HG02938 (cell line): ENCODE measurements at regions not wholly inside any gene's neighbourhood (a gene's known extent, or its start where the extent isn't known, plus 50 kb on each side); places are given as distances from the start of the nearest gene placed in this dataset.

ENCODE experiments used
- ATAC-seq: cut with Tn5 transposase; IDR thresholded peaks from one replicate; pipeline ENCODE4 v1.9.1; 2021; ENCODE audit warnings: mild to moderate bottlenecking, moderate library complexity; ENCODE audit not compliant: unreplicated experiment

DNA sequence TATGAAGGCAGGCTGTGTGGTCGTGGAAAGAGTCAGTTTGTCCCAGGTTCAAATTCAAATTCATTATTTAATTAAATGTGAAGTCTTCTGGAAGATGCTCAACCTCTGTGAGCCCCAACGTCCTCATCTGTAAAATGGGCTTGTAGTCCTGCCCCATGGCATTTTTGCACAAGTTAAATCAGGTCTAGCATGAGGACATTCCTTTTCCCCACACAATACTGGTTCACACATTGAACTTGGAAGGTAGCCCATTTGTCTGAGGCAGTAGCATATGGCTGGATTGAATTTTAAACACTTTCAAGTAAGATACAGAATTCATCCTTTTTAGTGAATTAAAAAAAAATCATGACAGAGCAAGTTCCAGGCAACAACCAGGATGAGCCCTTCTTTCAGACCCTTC, 665.4 kb upstream of the HS6ST1 start:
- ATAC-seq, result no peak

DNA sequence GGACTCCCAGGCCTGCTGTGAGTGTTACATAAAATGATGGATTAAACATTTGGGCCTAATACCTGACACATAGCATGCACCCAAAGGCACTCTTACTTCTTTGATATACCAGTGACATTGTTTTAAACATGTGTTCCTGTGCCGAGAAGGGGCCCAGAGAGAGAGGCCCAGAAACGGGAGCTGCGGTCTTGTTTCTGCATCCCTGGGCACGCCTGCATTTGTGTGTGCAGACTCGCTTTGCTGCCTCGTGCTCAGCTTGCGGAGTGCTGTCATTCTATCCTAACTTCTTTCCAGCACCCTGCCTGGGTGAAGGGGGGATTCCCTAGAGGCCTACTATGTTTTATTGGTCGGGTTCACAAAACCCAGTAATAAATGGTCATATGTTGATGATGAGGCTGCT, 666.2 kb upstream of the HS6ST1 start:
- ATAC-seq, result no peak

DNA sequence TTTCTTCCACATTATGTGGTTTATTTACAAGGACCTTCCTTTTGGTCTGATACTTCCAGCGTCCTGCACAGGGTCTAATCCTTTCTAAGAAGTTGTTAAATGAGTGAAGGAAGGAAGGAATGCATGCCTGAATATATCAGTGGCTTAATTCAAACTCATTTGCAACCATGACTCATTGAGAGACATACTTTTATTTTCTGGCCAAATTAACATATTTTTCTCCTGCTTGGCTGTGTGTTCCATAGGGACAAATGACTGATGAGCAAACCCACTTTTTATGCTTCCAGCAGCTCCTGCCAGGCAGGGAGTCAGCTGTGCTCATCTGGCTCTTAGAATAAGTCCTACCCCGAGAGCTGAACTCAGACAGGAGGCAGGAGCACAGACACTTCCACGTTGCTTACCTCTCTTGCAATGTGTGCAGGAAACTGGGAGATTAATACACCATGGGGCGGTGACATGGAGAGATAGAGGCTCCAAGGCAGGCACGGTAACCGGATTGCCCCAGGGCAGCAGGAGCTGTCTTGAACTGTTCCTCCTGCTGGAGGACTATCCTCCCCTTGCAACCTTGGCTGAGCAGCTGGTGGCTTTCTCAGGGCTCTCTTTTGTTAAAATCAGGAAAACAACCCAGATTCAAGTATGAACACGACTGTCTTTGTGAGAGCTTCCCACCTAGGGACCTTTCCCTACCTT, 667.5 kb upstream of the HS6ST1 start:
- ATAC-seq, result no peak

DNA sequence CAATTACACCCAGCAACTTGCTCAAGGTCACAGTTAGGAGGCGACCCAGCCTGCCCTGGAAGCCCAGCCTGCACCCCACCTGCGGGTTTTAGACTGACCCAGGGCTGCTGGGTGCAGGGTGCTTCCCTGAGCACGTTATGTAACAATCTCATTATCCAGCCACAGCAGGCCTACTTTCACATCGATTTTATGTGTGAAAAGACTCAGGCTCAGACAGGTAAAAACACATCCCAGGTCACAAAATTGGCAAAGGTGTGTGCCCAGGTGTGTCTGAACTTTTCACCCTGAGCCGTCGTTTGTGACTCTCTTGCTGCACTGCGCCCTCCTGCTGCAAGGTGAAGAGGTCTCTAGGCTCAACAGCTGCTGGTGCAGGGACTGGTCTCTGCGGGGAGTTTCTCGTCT, 668.2 kb upstream of the HS6ST1 start:
- no peak for ATAC-seq

DNA sequence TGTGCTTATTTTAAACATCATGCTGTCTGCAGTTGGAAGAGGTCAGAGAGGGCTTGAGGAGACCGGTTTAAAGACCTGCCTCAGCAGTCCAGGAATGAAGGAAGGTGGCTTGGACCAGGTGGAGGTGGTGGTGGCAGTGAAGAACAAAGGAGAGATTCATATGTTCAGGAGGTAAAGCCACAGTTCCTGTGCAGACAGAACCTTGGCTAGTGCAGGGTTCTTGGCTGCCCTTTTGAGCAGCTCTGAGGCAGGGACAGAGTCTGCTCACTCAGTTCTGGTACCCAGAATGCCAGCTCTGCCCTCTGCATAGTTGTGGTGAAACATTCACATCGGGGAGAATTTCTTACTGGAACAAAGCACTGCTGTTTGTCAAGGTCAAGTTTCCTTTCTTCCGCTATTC, 669.7 kb upstream of the HS6ST1 start:
- no peak for ATAC-seq

- ATAC-seq, result no peak
These were observed 670.3 kb upstream of the HS6ST1 start for GRCh38 chr2:128988967-128989366.

- no peak for ATAC-seq
These were observed 676.4 kb upstream of the HS6ST1 start for GRCh38 chr2:128995086-128995485.

DNA sequence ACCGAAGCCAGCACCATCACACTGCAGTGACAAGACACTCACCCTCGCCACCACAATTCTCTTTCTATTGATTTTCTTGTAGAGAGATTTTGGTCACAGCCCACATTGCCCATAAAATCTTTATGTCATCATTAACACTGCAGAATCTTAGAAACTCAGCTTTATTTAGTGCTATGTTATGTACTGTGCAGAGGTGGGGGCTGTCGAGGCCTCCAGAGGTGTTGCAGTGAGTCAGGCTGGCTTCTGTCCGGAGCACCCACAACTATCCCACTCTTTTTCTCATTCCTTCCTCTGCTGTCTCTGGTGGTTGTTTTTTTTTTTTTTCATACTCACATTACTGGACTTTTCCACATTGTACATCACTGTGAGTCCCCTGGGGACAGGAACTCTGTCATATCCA, 677.4 kb upstream of the HS6ST1 start:
- no peak for ATAC-seq

DNA sequence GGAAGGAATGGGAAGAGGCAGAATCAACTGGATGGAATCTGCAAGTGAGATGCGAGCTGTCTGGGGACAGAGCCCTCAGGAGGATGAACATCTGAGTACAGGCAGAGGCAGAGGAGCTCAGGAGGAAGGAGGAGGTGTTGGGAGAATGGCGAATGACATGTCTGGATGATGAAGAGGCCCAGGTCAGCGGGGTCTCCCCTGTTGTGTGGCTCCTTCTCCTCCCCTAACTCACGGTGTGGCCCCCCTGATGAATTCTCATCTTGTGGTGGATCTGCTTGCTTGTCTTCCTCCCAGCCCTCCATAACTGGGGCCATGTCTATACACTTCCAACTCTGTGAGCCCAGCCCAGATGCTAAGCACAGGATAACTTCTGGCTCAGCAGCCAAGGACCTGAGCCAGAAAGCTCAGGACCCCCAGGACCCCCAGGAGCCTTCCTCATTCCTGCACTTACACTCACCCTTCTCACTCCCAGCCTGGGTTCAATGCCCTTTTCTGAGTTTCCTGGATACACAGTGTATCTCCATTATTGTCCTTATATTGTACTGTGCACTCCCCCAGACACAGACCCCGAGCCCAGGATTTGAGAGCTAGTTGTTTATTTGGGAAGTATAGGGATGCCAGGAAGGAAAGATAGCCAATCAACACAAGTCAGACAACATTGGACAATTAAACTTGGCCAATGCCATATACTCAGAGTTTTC, 678.6 kb upstream of the HS6ST1 start:
- no peak for ATAC-seq

- no peak for ATAC-seq
These were observed 683.3 kb upstream of the HS6ST1 start for GRCh38 chr2:129001926-129002325.

DNA sequence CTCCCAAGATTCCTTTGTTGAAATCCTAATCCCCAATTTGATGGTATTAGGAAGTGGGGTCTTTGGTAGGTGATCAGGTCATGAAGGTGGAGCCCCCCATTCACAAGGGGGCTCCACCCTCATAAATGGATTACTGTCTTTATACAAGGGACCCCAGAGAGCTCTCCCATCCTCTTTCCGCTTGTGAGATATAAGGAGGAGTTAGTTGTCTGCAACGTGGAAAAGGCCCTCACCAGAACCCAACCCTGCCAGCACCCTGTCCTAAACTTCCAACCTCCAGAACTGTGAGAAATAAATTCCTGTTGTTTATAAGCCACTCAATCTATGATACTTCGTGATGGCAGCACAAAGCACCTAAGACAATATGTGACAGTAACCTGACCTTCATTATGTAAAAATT, 684.1 kb upstream of the HS6ST1 start:
- no peak for ATAC-seq

GRCh38 chr2:129004485-129004884, 685.8 kb upstream of the HS6ST1 start:
- ATAC-seq, result no peak

GRCh38 chr2:129004940-129005490, 686.3 kb upstream of the HS6ST1 start:
- no peak for ATAC-seq

DNA sequence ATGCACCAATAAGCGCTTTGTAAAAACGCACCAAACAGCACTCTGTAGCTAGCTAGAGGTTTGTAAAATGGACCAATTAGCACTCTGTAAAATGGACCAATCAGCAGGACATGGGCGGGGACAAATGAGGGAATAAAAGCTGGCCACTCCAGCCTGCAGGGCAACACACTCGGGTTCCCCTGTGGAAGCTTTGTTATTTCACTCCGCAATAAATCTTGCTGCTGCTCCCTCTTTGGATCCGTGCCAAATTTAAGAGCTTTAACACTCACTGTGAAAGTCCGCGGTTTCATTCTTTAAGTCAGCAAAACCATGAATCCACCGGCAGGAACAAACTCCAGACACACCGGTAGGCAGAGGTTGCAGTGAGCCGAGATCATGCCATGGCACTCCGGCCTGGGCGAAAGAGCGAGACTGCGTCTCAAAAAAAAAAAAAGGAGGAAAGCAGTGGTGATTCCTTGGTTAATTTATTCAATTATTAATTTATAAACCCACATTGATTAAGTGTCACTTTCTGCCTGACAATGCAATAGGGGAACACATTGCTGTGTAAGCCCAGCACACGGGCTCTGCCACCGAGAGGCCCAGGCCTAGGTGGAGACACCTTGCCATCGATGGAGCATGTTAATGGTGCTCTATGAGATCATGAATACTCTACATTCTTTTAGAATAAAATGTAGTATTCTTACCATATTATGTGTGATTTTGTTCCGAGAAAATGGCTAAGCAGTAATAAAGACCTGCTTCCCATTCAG, 687.6 kb upstream of the HS6ST1 start:
- no peak for ATAC-seq

- ATAC-seq, result no peak
These were observed 688.2 kb upstream of the HS6ST1 start for GRCh38 chr2:129006901-129007300.

GRCh38 chr2:129008055-129008880, 689.6 kb upstream of the HS6ST1 start:
- ATAC-seq, result no peak

DNA sequence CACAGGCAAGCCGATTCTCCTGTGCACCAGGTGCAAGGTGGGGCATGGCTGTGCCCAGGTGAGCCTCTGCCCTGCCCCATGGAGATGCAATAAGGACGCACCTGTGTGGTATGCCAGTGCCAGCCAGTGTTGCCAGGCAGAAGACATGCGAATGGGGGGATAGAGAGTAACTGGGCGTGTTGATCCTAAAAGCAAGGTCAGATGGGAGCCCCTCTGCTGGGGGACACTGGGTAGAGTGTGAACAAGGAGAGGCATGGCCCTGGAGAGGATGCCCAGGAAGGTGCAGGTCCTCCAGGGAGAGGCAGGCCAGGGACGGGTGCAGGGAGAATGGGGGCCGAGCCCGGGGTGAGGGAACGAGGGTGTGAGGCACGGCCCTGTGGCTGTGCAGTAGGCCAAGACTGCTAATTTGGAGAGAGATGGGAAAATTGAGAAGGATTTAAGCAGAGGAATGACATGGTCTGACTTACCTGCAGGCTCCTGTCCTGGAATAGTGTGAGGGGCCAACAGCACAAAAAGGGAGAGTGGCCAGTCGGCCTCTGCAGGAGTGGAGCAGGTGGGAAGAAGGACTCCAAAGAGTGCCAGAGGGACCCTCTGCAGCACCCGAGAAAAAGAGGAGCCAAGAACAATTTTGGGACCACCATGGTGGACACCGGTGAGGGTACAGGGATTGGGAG, 690.4 kb upstream of the HS6ST1 start:
- no peak for ATAC-seq

GRCh38 chr2:129009555-129010146, 691.0 kb upstream of the HS6ST1 start:
- ATAC-seq, result no peak

DNA sequence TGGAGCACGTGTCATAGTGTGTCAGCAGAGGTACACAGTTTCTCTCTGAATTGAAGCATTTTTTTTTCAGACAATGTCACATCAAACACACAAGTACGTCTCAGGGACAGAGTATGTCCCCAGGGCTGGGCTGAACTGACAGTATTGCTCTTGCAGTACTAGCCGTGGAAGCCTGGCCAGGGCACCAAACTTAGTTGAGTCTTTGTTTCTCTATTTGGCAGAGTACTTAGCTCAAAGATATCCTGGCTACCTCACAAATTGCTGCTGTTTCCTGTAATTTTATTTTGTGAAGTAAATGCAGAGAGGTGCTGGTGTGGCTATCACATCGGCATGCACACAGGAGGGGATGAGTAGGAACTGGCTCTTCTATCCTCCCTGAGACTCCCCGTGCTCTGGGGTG, 691.6 kb upstream of the HS6ST1 start:
- ATAC-seq, result no peak

DNA sequence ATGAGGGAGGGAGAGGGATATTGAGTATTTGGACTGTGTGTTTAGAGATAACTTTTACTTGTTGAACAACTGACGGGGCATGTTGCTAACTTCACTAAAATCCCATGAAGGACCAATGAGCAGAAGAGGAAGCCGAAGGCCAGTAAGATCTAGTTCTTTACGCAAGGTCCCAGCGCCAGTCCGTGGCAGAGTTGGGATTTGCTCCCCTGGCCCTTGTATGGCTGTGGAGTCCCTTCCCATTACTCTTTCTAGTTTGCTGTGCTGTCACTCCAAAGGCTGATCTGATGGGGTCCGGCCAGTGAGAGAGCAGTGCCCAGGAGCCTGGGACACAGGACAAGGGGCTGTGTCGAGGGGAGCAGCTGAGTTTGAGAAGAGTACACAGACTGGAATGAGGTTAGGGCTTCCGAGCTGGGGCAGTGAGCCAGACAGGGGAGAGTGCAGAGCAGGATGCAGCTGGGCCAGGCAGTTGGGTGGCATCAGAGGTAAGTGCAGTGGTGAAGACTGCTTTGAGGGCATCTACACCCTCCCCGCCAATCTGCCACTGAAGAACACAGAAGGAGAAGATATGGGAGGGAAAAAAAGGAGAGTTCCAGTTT, 692.9 kb upstream of the HS6ST1 start:
- ATAC-seq, result no peak
